Head of caudate nucleus (tissue), 42 donors: ENCODE measurements at regions not wholly inside any gene's neighbourhood (a gene's known extent, or its start where the extent isn't known, plus 50 kb on each side); places are given as distances from the start of the nearest gene placed in this dataset.
"Not testable (repeated sequence)": the region's sequence is repeated elsewhere in the genome, so short reads cannot be mapped to it uniquely, and the experiment has no call there.

Experiments used
- DNase-seq, 42 donors: peaks; one replicate each; pipeline versions ENCODE4 v3.0.0 to v3.0.0-alpha.2; 2020 to 2021; ENCODE audit warnings: mixed read lengths in 7 of 42
- intact Hi-C: fragments of 100-400 bp; cut with DNase I; formaldehyde crosslinking; loops from one replicate; pipeline ENCODE4 v1.15.0; 2022

DNA sequence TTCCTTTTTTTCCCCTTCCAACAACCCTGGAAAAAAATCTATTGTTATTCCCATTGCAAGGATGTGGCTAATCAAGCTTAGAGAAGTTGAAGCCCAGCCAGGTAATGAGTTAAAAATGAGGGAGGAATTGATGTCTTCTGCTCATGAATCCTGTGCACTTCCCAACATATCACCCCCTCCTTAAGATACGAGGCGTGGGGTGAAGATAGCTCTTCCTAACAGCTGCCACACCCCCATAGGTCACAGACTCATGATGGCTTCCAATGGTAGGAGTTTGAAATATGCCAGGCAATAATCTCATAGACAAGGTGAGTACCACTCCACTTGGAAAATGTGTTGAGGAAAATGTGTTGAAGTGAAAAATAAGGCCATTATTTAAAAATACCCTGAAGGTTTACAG, 71.3 kb upstream of the HECW1 start:
- intact Hi-C loops: no loop called here
- DNase-seq: no peak

DNA sequence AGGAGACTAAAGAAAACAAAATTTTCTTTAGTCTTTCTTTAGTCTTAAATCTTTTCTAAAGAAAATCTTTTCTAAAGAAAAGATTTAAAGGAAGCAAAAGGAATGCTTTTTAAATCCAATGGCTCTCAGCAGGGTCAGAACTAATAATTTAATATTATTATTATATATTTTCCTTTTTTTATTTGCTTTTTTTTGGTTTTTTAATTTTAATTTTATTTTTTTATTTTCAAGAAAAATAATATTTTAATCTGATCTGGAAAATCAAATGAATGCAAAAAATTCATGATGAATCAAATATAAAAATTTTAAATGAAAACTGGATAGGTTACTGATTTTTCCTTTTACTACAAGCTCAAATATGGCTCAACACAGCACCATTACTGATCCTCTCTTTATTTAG, 70.7 kb upstream of the HECW1 start:
- no peak for DNase-seq
- intact Hi-C loops: no loop called here

DNA sequence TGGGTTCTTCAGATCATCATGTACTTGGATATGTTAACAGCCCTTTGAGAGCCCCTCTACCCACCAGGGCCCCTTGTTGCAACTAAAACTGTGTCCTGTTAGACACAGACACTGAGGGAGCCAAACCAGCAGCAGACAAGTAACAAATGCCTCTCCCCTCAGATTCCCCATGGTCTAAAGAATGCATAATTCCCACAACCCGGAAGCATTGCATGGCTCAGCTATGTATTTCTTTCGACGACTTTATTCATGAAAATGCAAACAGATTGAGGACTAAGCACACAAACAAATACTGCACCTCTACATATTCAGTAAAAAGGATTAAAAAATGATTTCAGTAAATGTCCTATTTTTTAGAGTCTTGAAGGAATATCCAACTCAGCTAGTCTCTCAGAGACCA, 70.1 kb upstream of the HECW1 start:
- intact Hi-C loops: no loop called here
- no peak for DNase-seq

DNA sequence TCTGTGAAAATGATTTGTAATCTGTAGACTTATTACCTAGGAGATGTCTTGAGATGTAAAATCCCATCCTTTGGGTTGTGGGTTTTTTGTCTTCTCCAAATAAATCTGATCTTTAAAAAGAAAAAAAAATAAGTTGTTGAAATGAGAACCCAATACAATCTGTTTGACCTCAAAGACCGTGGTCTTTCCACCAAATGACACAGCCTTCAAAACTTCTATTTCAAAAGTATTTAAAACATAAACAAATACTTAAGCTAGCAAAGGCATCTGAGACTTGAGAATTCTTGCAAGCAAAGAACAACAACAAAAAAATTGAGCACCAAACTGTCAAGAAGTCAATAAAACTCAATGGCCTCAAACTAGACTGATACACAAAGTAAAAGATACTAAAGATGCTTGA, 67.9 kb upstream of the HECW1 start:
- no peak for DNase-seq

DNA sequence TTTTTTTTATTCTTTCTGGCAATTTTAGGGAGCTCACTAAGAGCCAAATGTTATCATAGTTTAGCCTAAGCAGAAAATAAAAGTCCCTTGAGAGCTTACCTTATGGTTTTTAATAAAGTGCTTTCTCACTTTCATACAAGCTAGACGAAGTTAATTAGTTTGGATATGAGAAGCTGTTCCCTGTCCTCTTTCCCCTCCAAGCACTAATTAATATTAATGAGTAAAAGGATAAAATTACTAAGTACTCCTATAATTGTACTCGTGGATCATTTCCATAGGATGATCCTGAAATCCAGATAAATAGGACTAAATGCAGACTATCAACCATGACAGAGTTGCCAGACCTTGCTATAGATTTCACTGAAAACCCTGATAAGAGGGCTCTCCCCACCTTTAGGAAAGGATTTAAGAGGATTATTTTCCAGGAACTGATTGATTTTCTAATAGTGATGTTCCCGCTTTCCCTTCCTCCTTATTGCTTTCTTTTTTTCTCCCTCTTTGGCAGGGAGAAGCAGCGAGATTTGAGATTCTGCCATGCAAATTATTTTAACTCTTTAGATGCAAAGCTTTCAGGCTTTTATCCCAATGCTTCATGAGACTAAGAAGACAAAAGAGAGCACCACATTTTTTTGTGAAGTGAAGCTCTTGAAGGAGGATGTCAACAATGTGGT, 58.3 kb upstream of the HECW1 start:
- intact Hi-C loops: no loop called here
- DNase-seq: no peak

More for the DNA sequence above, 67.9 kb upstream of the HECW1 start:
- intact Hi-C loops: no loop called here

DNA sequence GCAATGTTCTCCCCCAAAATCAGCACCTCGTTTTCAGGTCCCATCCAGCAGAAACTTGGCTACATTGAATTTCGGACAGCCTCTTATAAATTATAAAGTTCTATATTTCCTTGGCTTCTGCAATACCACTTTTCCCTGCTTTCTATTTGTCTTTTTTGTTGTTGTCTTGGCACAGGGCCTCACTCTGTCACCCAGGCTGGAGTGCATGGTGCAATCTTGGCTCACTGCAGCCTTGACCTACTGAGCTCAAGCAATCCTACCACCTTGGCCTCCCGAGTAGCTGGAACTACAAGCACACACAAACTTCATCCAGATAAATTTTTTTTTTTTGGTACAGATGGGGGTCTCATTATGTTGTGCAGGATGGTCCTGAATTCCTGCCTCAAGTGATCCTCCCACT, 55.3 kb upstream of the HECW1 start:
- intact Hi-C loops: no loop called here
- DNase-seq: no peak

DNA sequence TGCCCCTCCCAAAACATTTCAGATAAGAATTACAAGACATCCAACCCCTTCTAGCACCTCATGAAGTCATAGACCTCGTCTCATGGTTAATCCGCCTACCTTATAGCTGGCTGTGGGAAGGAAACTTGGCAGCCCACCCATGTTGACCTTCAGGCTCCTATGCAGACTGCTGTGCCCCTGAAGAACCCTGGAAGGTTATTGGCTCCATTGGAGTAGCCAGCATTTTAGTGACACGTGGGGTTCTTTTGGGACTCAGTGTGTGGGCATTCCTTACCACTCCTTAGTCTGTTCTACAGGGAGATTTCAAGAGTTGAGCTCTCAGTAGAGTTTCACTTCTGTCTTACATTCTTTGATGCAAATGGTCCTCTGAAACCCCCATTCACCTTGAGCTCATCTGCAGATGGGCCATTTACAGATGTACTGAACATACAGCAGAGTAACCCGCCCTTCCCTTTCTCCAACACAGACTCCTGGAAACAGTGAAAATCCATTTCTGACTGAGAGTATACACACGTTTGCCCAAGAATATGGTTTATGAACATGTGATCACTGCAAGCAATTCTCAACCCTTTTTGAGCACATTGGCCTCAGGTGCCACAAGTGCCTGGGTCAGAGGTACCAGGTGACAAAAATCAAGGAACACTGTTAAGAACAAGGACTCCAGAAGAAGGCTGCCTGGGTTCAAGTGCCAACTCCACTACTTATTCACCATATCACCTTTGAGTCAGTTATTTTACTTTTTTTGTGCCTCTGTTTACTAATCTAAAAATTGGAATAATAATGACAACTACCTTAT, 54.0 kb upstream of the HECW1 start:
- no peak for DNase-seq
- intact Hi-C loops: no loop called here

DNA sequence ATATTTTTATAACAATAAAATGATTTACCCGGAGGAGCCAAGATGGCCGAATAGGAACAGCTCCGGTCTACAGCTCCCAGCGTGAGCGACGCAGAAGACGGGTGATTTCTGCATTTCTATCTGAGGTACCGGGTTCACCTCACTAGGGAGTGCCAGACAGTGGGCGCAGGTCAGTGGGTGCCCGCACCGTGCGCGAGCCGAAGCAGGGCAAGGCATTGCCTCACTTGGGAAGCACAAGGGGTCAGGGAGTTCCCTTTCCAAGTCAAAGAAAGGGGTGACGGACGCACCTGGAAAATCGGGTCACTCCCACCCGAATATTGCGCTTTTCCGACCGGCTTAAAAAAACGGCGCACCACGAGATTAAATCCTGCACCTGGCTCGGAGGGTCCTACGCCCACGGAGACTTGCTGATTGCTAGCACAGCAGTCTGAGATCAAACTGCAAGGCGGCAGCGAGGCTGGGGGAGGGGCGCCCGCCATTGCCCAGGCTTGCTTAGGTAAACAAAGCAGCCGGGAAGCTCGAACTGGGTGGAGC, 53.3 kb upstream of the HECW1 start:
- DNase-seq, intact Hi-C loops: not testable (repeated sequence)
